Adipocyte (in vitro differentiated cells): ENCODE measurements at regions not wholly inside any gene's neighbourhood (a gene's known extent, or its start where the extent isn't known, plus 50 kb on each side); places are given as distances from the start of the nearest gene placed in this dataset.

ENCODE experiments used
- DNase-seq: peaks from one replicate; pipeline ENCODE4 v3.0.0-alpha.2; 2015; ENCODE audit warnings: low read depth
- H3K27me3 ChIP-seq: replicated peaks from 2 replicates; pipeline ENCODE4 v1.7.0; 2013; ENCODE audit warnings: mild to moderate bottlenecking, low read length, moderate library complexity; ENCODE audit not compliant: control insufficient read depth, insufficient read depth
- H3K36me3 ChIP-seq: 2 replicates; pipeline ENCODE4 v1.7.0; 2013; ENCODE audit warnings: low read length, mild to moderate bottlenecking, moderate library complexity; ENCODE audit not compliant: control insufficient read depth, insufficient read depth, severe bottlenecking
- H3K4me1 ChIP-seq: 2 replicates; pipeline ENCODE4 v1.7.0; 2013; ENCODE audit warnings: mild to moderate bottlenecking, low read length, moderate library complexity; ENCODE audit not compliant: control insufficient read depth, insufficient read depth
- H3K4me3 ChIP-seq: 2 replicates; pipeline ENCODE4 v1.7.0; 2013; ENCODE audit warnings: mild to moderate bottlenecking, low read length, moderate library complexity
- H3K9ac ChIP-seq: 2 replicates; pipeline ENCODE4 v1.7.0; 2013; ENCODE audit warnings: mild to moderate bottlenecking, low read length, moderate library complexity
- H3K9me3 ChIP-seq: 2 replicates; pipeline ENCODE4 v1.7.0; 2013; ENCODE audit warnings: mild to moderate bottlenecking, low read length, moderate library complexity; ENCODE audit not compliant: control insufficient read depth

- DNase-seq = no peak
- peaks cover 6% of the 10 kb centered on the region for H3K4me1 ChIP-seq
- no peaks in the 10 kb centered on the region for H3K27me3 ChIP-seq
- H3K36me3 ChIP-seq = no peaks in the 10 kb centered on the region
- no peak overlapping the region for H3K9ac ChIP-seq
- H3K4me3 ChIP-seq = no peak overlapping the region
- H3K9me3 ChIP-seq = peaks cover 8% of the 10 kb centered on the region
These were observed 247.6 kb upstream of the LRTM1 start for GRCh38 chr3:55175423-55175822.

- Histone ChIP-seq H3K36me3 (no peaks in the 10 kb centered on the region), H3K4me3 (no peak overlapping the region), H3K9me3 (peaks cover 8% of the 10 kb centered on the region), H3K27me3 (no peaks in the 10 kb centered on the region), H3K4me1 (peaks cover 6% of the 10 kb centered on the region), H3K9ac (no peak overlapping the region)
- DNase-seq = no peak
These were observed 246.9 kb upstream of the LRTM1 start for GRCh38 chr3:55174747-55175146.

GRCh38 chr3:55173504-55173903 is 245.6 kb upstream of the LRTM1 start:
- no peak for DNase-seq
- H3K4me1 ChIP-seq = peaks cover 6% of the 10 kb centered on the region
- no peaks in the 10 kb centered on the region for H3K36me3 ChIP-seq
- no peak overlapping the region for H3K9ac ChIP-seq
- no peaks in the 10 kb centered on the region for H3K27me3 ChIP-seq
- H3K9me3 ChIP-seq = peaks cover 8% of the 10 kb centered on the region
- H3K4me3 ChIP-seq = no peak overlapping the region

GRCh38 chr3:55172913-55173312 is 245.1 kb upstream of the LRTM1 start:
- Histone ChIP-seq H3K27me3 (no peaks in the 10 kb centered on the region), H3K9me3 (peaks cover 8% of the 10 kb centered on the region), H3K4me3 (no peak overlapping the region), H3K9ac (no peak overlapping the region), H3K4me1 (peaks cover 6% of the 10 kb centered on the region), H3K36me3 (no peaks in the 10 kb centered on the region)
- no peak for DNase-seq

- H3K4me3 ChIP-seq = no peak overlapping the region
- no peak for DNase-seq
These were observed 242.6 kb upstream of the LRTM1 start for GRCh38 chr3:55170444-55170843.

GRCh38 chr3:55169608-55170072 is 241.8 kb upstream of the LRTM1 start:
- Histone ChIP-seq H3K9me3 (peaks cover 8% of the 10 kb centered on the region), H3K4me3 (no peak overlapping the region), H3K9ac (no peak overlapping the region), H3K27me3 (no peaks in the 10 kb centered on the region), H3K36me3 (no peaks in the 10 kb centered on the region), H3K4me1 (peaks cover 7% of the 10 kb centered on the region)
- DNase-seq = peak; percentile 90

More at GRCh38 chr3:55170444-55170843, 242.6 kb upstream of the LRTM1 start:
- Histone ChIP-seq H3K27me3 (no peaks in the 10 kb centered on the region), H3K36me3 (no peaks in the 10 kb centered on the region), H3K9ac (no peak overlapping the region), H3K9me3 (peaks cover 8% of the 10 kb centered on the region), H3K4me1 (peaks cover 6% of the 10 kb centered on the region)

- H3K4me3 ChIP-seq = no peak overlapping the region
- H3K9me3 ChIP-seq = peaks cover 8% of the 10 kb centered on the region
- no peaks in the 10 kb centered on the region for H3K27me3 ChIP-seq
- no peak for DNase-seq
- H3K4me1 ChIP-seq = peaks cover 9% of the 10 kb centered on the region
- no peaks in the 10 kb centered on the region for H3K36me3 ChIP-seq
- no peak overlapping the region for H3K9ac ChIP-seq
These were observed 241.3 kb upstream of the LRTM1 start for GRCh38 chr3:55169161-55169560.

- no peaks in the 10 kb centered on the region for H3K36me3 ChIP-seq
- H3K4me3 ChIP-seq = no peak overlapping the region
- peaks cover 6% of the 10 kb centered on the region for H3K9me3 ChIP-seq
- peak; percentile 37 for DNase-seq
- H3K27me3 ChIP-seq = no peaks in the 10 kb centered on the region
- no peak overlapping the region for H3K9ac ChIP-seq
- H3K4me1 ChIP-seq = peaks cover 19% of the 10 kb centered on the region
These were observed 239.9 kb upstream of the LRTM1 start for GRCh38 chr3:55167586-55168317.

GRCh38 chr3:55166576-55167555 is 239.0 kb upstream of the LRTM1 start:
- Histone ChIP-seq H3K9me3 (no peaks in the 10 kb centered on the region), H3K27me3 (no peaks in the 10 kb centered on the region), H3K4me3 (no peak overlapping the region), H3K36me3 (no peaks in the 10 kb centered on the region), H3K4me1 (peaks cover 28% of the 10 kb centered on the region), H3K9ac (no peak overlapping the region)
- no peak for DNase-seq

- no peak for DNase-seq
- H3K27me3 ChIP-seq = no peaks in the 10 kb centered on the region
- no peaks in the 10 kb centered on the region for H3K9me3 ChIP-seq
- H3K36me3 ChIP-seq = no peaks in the 10 kb centered on the region
- H3K4me3 ChIP-seq = no peak overlapping the region
- H3K4me1 ChIP-seq = peaks cover 38% of the 10 kb centered on the region
- no peak overlapping the region for H3K9ac ChIP-seq
These were observed 238.0 kb upstream of the LRTM1 start for GRCh38 chr3:55165704-55166405.

- Histone ChIP-seq H3K4me1 (peaks cover 40% of the 10 kb centered on the region), H3K9me3 (no peaks in the 10 kb centered on the region), H3K4me3 (no peak overlapping the region), H3K36me3 (no peaks in the 10 kb centered on the region), H3K9ac (no peak overlapping the region), H3K27me3 (no peaks in the 10 kb centered on the region)
- DNase-seq = peak; percentile 43
These were observed 237.4 kb upstream of the LRTM1 start for GRCh38 chr3:55165278-55165677.
